PC-9 (cell line): ENCODE measurements at regions not wholly inside any gene's neighbourhood (a gene's known extent, or its start where the extent isn't known, plus 50 kb on each side); places are given as distances from the start of the nearest gene placed in this dataset.

Experiments used
- EZH2 ChIP-seq: fragments of 200-600 bp; sonication (generic); IDR thresholded peaks from 2 replicates; pipeline ENCODE4 v1.8.0; 2017; ENCODE audit warnings: antibody characterized with exemption, low read depth
- TF ChIP-seq, protein P1 (sequence below): fragments of 200-600 bp; sonication (generic); conservative IDR thresholded peaks from 2 replicates; pipeline ENCODE4 v1.6.1; 2017; ENCODE audit warnings: mixed run types, antibody characterized with exemption, mild to moderate bottlenecking, moderate library complexity

DNA sequence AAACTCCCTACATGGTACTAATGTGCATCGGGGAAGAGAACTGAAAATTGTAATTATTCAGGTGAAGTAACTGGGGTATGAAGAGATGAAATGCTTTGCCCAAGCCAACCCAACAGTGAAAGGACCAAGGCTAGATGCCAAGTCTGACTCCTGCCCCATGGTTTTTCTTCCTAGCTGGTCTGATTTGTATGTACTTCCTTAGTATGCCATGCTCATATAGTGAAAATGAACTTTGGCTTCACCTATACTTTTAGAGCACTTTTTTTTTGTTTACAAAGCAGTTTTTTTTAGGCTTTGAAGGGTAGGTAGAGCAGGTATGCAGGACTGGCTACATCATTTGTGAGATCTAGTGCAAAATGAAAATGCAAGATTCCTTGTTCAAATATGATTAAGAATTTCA lies 359.4 kb upstream of the RIOK2 start:
- TF ChIP-seq, protein P1, sequence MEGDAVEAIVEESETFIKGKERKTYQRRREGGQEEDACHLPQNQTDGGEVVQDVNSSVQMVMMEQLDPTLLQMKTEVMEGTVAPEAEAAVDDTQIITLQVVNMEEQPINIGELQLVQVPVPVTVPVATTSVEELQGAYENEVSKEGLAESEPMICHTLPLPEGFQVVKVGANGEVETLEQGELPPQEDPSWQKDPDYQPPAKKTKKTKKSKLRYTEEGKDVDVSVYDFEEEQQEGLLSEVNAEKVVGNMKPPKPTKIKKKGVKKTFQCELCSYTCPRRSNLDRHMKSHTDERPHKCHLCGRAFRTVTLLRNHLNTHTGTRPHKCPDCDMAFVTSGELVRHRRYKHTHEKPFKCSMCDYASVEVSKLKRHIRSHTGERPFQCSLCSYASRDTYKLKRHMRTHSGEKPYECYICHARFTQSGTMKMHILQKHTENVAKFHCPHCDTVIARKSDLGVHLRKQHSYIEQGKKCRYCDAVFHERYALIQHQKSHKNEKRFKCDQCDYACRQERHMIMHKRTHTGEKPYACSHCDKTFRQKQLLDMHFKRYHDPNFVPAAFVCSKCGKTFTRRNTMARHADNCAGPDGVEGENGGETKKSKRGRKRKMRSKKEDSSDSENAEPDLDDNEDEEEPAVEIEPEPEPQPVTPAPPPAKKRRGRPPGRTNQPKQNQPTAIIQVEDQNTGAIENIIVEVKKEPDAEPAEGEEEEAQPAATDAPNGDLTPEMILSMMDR: no peak
- TF ChIP-seq EZH2: no peak
